ENCODE measurements at regions not wholly inside any gene's neighbourhood (a gene's known extent, or its start where the extent isn't known, plus 50 kb on each side); places are given as distances from the start of the nearest gene placed in this dataset.

GRCh38 chr12:102539651-102540553, 59.5 kb upstream of the IGF1 start:
- WGBS, 2 donors (ENCODE audit: low coverage in 1 of 2): 43 to 46% methylated on average over 8 to 10 of the region's 10 CpGs
- DNase-seq: no peak
- Histone ChIP-seq H3K27ac (no peak overlapping the region), H3K36me3 (no peaks in the 10 kb centered on the region), H3K9me3 (no peaks in the 10 kb centered on the region), H3K4me1 (no peaks in the 10 kb centered on the region), H3K4me3 (no peak overlapping the region), H3K27me3 (no peaks in the 10 kb centered on the region)
- in situ Hi-C loops (cut with MboI; ENCODE audit: low pct_ligation_motif_present in 1 of 4, low pct_unique_long_range_greater_than_20kb in 1 of 4, low sequenced_read_pairs in 3 of 4) (no loop called here), intact Hi-C loops (cut with DNase I; ENCODE audit: low total_unique reads) (no loop called here)
- TF ChIP-seq POLR2A (IDR thresholded peaks at IDR 0.05): no peak
- no peak for TF ChIP-seq POLR2AphosphoS5 (IDR thresholded peaks at IDR 0.05)
- TF ChIP-seq CTCF (IDR thresholded peaks at IDR 0.05): no peak
- TF ChIP-seq EP300 (IDR thresholded peaks at IDR 0.05; ENCODE audit: low read depth): no peak

- WGBS, 2 donors (ENCODE audit: low coverage in 1 of 2): 80 to 89% methylated on average over 1 to 8 of the region's 8 CpGs
- TF ChIP-seq CTCF (IDR thresholded peaks at IDR 0.05): no peak
- no peak for TF ChIP-seq POLR2AphosphoS5 (IDR thresholded peaks at IDR 0.05)
- TF ChIP-seq POLR2A (IDR thresholded peaks at IDR 0.05): no peak
- no peak for TF ChIP-seq EP300 (IDR thresholded peaks at IDR 0.05; ENCODE audit: low read depth)
- H3K4me3 ChIP-seq: no peak overlapping the region
- no peak overlapping the region for H3K27ac ChIP-seq
- no peaks in the 10 kb centered on the region for H3K36me3 ChIP-seq
- in situ Hi-C loops (cut with MboI; ENCODE audit: low pct_ligation_motif_present in 1 of 4, low pct_unique_long_range_greater_than_20kb in 1 of 4, low sequenced_read_pairs in 3 of 4): no loop called here
- no peaks in the 10 kb centered on the region for H3K4me1 ChIP-seq
- DNase-seq: no peak
- intact Hi-C loops (cut with DNase I; ENCODE audit: low total_unique reads): no loop called here
- no peaks in the 10 kb centered on the region for H3K9me3 ChIP-seq
- H3K27me3 ChIP-seq: no peaks in the 10 kb centered on the region
These were observed 54.9 kb upstream of the IGF1 start for GRCh38 chr12:102535306-102535705.

- no peak for TF ChIP-seq POLR2A (IDR thresholded peaks at IDR 0.05)
- no peak for TF ChIP-seq CTCF (IDR thresholded peaks at IDR 0.05)
- TF ChIP-seq POLR2AphosphoS5 (IDR thresholded peaks at IDR 0.05): no peak
- no peak for TF ChIP-seq EP300 (IDR thresholded peaks at IDR 0.05; ENCODE audit: low read depth)
- in situ Hi-C loops (cut with MboI; ENCODE audit: low pct_ligation_motif_present in 1 of 4, low pct_unique_long_range_greater_than_20kb in 1 of 4, low sequenced_read_pairs in 3 of 4): no loop called here
- no peak overlapping the region for H3K4me3 ChIP-seq
- 84% methylated on average over 13 of the region's 13 CpGs; no CpG with 5 or more reads in 1 of the 2 donors for whole genome bisulfite sequencing, 2 donors (ENCODE audit: low coverage in 1 of 2)
- H3K4me1 ChIP-seq: no peaks in the 10 kb centered on the region
- no peak for DNase-seq
- intact Hi-C loops (cut with DNase I; ENCODE audit: low total_unique reads): no loop called here
- no peak overlapping the region for H3K27ac ChIP-seq
- no peaks in the 10 kb centered on the region for H3K27me3 ChIP-seq
- H3K36me3 ChIP-seq: no peaks in the 10 kb centered on the region
- no peaks in the 10 kb centered on the region for H3K9me3 ChIP-seq
These were observed 54.5 kb upstream of the IGF1 start for GRCh38 chr12:102534899-102535298.

- H3K36me3 ChIP-seq: no peaks in the 10 kb centered on the region
- no peak for TF ChIP-seq EP300 (IDR thresholded peaks at IDR 0.05; ENCODE audit: low read depth)
- TF ChIP-seq CTCF (IDR thresholded peaks at IDR 0.05): no peak
- TF ChIP-seq POLR2AphosphoS5 (IDR thresholded peaks at IDR 0.05): no peak
- TF ChIP-seq POLR2A (IDR thresholded peaks at IDR 0.05): no peak
- WGBS, 2 donors (ENCODE audit: low coverage in 1 of 2): 78 to 79% methylated on average over 6 to 9 of the region's 9 CpGs
- no peak for DNase-seq
- no peak overlapping the region for H3K27ac ChIP-seq
- intact Hi-C loops (cut with DNase I; ENCODE audit: low total_unique reads) (no loop called here), in situ Hi-C loops (cut with MboI; ENCODE audit: low pct_ligation_motif_present in 1 of 4, low pct_unique_long_range_greater_than_20kb in 1 of 4, low sequenced_read_pairs in 3 of 4) (no loop called here)
- H3K4me3 ChIP-seq: no peak overlapping the region
- H3K4me1 ChIP-seq: no peaks in the 10 kb centered on the region
- no peaks in the 10 kb centered on the region for H3K9me3 ChIP-seq
- no peaks in the 10 kb centered on the region for H3K27me3 ChIP-seq
These were observed 53.3 kb upstream of the IGF1 start for GRCh38 chr12:102533483-102534215.
